Tibial nerve (tissue), 3 donors: ENCODE measurements at regions not wholly inside any gene's neighbourhood (a gene's known extent, or its start where the extent isn't known, plus 50 kb on each side); places are given as distances from the start of the nearest gene placed in this dataset.

ENCODE experiments used
- CTCF ChIP-seq, 5 experiments: fragments of 200-600 bp in 3 of 5; fragments of 450-650 bp in 2 of 5; sonication (generic) in 3 of 5; IDR thresholded peaks; one replicate each; pipeline ENCODE4 v1.5.1; 2016 to 2019; ENCODE audit warnings: antibody characterized with exemption in 5 of 5, mild to moderate bottlenecking in 3 of 5, moderate library complexity in 2 of 5
- POLR2A ChIP-seq, 2 donors: fragments of 450-650 bp; IDR thresholded peaks; one replicate each; pipeline ENCODE4 v1.6.1; 2017; ENCODE audit warnings: antibody characterized with exemption in 2 of 2, mild to moderate bottlenecking in 2 of 2, moderate library complexity in 2 of 2

- TF ChIP-seq CTCF (IDR thresholded peaks at IDR 0.05) (no peak), POLR2A (IDR thresholded peaks at IDR 0.05) (no peak)
Observed at GRCh38 chr6:18314317-18314997, 50.1 kb upstream of the DEK start.
